ENCODE measurements at regions not wholly inside any gene's neighbourhood (a gene's known extent, or its start where the extent isn't known, plus 50 kb on each side); places are given as distances from the start of the nearest gene placed in this dataset.

DNA sequence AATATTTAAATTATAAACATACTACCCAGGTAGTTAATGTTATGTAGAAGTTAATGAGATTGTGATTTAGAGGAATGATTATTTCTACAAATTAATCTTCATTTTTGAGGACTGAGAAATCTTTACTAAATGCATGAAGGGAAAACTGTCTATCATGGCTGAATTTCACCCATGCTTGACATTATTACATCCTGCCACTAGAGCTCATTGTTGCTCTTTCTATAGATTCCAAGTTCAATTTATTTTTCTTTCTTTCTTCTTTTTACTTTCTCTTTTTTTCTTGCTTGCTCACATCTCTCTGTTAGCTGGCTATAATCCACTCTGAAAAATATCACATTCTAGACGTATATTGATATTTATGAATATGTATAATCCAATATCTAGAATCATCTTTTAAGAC is 505.0 kb upstream of the KLHL1 start:
- TF ChIP-seq, protein P1, sequence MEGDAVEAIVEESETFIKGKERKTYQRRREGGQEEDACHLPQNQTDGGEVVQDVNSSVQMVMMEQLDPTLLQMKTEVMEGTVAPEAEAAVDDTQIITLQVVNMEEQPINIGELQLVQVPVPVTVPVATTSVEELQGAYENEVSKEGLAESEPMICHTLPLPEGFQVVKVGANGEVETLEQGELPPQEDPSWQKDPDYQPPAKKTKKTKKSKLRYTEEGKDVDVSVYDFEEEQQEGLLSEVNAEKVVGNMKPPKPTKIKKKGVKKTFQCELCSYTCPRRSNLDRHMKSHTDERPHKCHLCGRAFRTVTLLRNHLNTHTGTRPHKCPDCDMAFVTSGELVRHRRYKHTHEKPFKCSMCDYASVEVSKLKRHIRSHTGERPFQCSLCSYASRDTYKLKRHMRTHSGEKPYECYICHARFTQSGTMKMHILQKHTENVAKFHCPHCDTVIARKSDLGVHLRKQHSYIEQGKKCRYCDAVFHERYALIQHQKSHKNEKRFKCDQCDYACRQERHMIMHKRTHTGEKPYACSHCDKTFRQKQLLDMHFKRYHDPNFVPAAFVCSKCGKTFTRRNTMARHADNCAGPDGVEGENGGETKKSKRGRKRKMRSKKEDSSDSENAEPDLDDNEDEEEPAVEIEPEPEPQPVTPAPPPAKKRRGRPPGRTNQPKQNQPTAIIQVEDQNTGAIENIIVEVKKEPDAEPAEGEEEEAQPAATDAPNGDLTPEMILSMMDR (IDR thresholded peaks at IDR 0.05): peak in 1 of 6 experiments; percentile 18
- TF ChIP-seq POLR2A (IDR thresholded peaks at IDR 0.05): no peak
